OCI-M2 (cell line): ENCODE measurements at regions not wholly inside any gene's neighbourhood (a gene's known extent, or its start where the extent isn't known, plus 50 kb on each side); places are given as distances from the start of the nearest gene placed in this dataset.
"Not testable (repeated sequence)": the region's sequence is repeated elsewhere in the genome, so short reads cannot be mapped to it uniquely, and the experiment has no call there.

ENCODE experiments used
- DNase-seq: peaks from one replicate; lab custom pipeline; 2025; ENCODE audit not compliant: unreplicated experiment; lab: John Stamatoyannopoulos, UW

GRCh38 chr4:92199135-92199534 lies 104.6 kb upstream of the GRID2 start:
- DNase-seq: no peak

GRCh38 chr4:92210906-92211305 lies 92.9 kb upstream of the GRID2 start:
- no peak for DNase-seq

GRCh38 chr4:92215476-92215875 lies 88.3 kb upstream of the GRID2 start:
- DNase-seq: no peak

- no peak for DNase-seq
These were observed 72.3 kb upstream of the GRID2 start for GRCh38 chr4:92231511-92231910.

GRCh38 chr4:92232566-92232965 lies 71.2 kb upstream of the GRID2 start:
- DNase-seq: no peak

GRCh38 chr4:92234393-92235176 lies 69.2 kb upstream of the GRID2 start:
- DNase-seq: no peak

GRCh38 chr4:92235731-92236130 lies 68.0 kb upstream of the GRID2 start:
- no peak for DNase-seq

GRCh38 chr4:92236877-92237276 lies 66.9 kb upstream of the GRID2 start:
- DNase-seq: no peak

- DNase-seq: no peak
These were observed 66.2 kb upstream of the GRID2 start for GRCh38 chr4:92237559-92237958.

GRCh38 chr4:92241094-92241493 lies 62.7 kb upstream of the GRID2 start:
- DNase-seq: no peak

- no peak for DNase-seq
These were observed 57.4 kb upstream of the GRID2 start for GRCh38 chr4:92246384-92246783.

- DNase-seq: no peak
These were observed 54.2 kb upstream of the GRID2 start for GRCh38 chr4:92249541-92249940.

GRCh38 chr4:92251711-92252110 lies 52.1 kb upstream of the GRID2 start:
- DNase-seq: no peak

- DNase-seq: not testable (repeated sequence)
These were observed 51.4 kb upstream of the GRID2 start for GRCh38 chr4:92252358-92252757.

- no peak for DNase-seq
These were observed 50.9 kb upstream of the GRID2 start for GRCh38 chr4:92252846-92253245.

- no peak for DNase-seq
These were observed 50.2 kb upstream of the GRID2 start for GRCh38 chr4:92253550-92253949.
